ENCODE measurements at regions not wholly inside any gene's neighbourhood (a gene's known extent, or its start where the extent isn't known, plus 50 kb on each side); places are given as distances from the start of the nearest gene placed in this dataset.

DNA sequence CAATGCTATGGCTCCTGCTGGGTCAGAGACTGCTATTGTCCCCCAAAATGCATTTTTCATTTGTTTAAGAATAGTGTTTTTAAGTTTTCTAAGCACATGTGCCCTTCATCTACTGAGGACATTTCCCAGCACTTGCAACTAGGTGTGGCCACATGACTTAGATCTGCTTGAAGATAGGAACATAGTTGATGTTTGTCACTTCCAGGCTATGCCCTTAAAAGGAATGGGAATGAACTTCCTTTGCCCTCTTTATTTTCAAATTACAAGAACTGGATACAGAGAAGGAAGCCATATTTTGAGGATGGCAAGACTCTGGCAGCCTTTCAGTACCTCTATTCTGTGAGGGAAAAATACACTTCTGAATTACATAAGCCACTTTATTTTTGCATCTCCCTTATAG lies 203.0 kb upstream of the TFAP2D start:
- Histone ChIP-seq H3K27ac (no peak overlapping the region), H3K4me1 (no peaks in the 10 kb centered on the region), H3K9me3 (no peaks in the 10 kb centered on the region), H3K4me3 (no peak overlapping the region), H3K36me3 (no peaks in the 10 kb centered on the region), H3K27me3 (no peaks in the 10 kb centered on the region)
- TF ChIP-seq, protein P1, sequence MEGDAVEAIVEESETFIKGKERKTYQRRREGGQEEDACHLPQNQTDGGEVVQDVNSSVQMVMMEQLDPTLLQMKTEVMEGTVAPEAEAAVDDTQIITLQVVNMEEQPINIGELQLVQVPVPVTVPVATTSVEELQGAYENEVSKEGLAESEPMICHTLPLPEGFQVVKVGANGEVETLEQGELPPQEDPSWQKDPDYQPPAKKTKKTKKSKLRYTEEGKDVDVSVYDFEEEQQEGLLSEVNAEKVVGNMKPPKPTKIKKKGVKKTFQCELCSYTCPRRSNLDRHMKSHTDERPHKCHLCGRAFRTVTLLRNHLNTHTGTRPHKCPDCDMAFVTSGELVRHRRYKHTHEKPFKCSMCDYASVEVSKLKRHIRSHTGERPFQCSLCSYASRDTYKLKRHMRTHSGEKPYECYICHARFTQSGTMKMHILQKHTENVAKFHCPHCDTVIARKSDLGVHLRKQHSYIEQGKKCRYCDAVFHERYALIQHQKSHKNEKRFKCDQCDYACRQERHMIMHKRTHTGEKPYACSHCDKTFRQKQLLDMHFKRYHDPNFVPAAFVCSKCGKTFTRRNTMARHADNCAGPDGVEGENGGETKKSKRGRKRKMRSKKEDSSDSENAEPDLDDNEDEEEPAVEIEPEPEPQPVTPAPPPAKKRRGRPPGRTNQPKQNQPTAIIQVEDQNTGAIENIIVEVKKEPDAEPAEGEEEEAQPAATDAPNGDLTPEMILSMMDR (IDR thresholded peaks at IDR 0.05): no peak
- ATAC-seq: no peak
- no peak for DNase-seq
- intact Hi-C loops (cut with DNase I): no loop called here

GRCh38 chr6:50520326-50521266 lies 192.7 kb upstream of the TFAP2D start:
- no peaks in the 10 kb centered on the region for H3K36me3 ChIP-seq
- TF ChIP-seq, protein P1 (IDR thresholded peaks at IDR 0.05): no peak
- H3K9me3 ChIP-seq: no peaks in the 10 kb centered on the region
- H3K4me1 ChIP-seq: no peaks in the 10 kb centered on the region
- no peak overlapping the region for H3K4me3 ChIP-seq
- no peaks in the 10 kb centered on the region for H3K27me3 ChIP-seq
- ATAC-seq (no peak), DNase-seq (no peak)
- no peak overlapping the region for H3K27ac ChIP-seq
- WGBS, 2 donors: 34 to 45% methylated on average over 3 of the region's 3 CpGs
- intact Hi-C loops (cut with DNase I): no loop called here

DNA sequence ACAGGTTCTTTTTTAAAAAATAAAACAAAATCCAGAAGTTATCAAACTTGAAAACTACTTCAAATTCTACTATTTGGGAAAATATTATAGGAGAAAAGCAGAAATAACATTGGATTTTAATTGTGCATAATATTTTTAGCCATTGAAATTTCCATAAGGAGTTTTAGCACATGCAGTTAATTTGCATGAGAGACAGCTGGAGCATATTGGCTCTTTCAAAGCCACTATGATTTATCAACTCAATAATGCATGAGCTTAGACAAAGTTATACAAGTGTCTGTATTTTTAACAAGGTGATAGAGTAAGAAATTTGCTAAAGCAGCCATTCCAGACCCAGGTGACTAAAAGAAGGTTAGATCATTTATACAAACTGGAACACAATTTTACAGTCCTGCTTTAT lies 189.0 kb upstream of the TFAP2D start:
- TF ChIP-seq, protein P1 (IDR thresholded peaks at IDR 0.05): no peak
- H3K4me3 ChIP-seq: no peak overlapping the region
- no peak for DNase-seq
- no peaks in the 10 kb centered on the region for H3K27me3 ChIP-seq
- no peak for ATAC-seq
- no peak overlapping the region for H3K27ac ChIP-seq
- intact Hi-C loops (cut with DNase I): no loop called here
- H3K9me3 ChIP-seq: no peaks in the 10 kb centered on the region
- no peaks in the 10 kb centered on the region for H3K4me1 ChIP-seq
- no peaks in the 10 kb centered on the region for H3K36me3 ChIP-seq

DNA sequence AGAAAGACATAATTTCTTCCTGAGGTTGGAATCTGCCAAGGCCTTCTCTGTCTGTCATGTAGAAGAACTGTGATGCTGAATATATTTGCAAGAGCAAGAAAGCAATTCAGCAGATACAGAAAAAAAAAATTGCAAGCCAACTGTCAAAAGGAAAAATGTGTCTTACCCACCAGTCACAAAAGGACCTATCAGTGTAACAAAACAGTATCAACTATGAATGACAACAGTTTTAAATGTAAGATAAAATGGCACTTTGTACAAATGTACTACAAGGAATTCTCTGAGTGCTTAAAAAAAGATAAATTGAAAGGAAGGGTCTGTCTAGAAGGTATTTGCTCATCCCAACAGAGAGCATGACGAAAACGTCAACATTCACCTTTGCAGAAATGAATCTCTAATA lies 185.3 kb upstream of the TFAP2D start:
- no peaks in the 10 kb centered on the region for H3K4me1 ChIP-seq
- no peak overlapping the region for H3K27ac ChIP-seq
- no peaks in the 10 kb centered on the region for H3K36me3 ChIP-seq
- H3K9me3 ChIP-seq: no peaks in the 10 kb centered on the region
- H3K27me3 ChIP-seq: no peaks in the 10 kb centered on the region
- no peak overlapping the region for H3K4me3 ChIP-seq
- TF ChIP-seq, protein P1 (IDR thresholded peaks at IDR 0.05): no peak
- DNase-seq: no peak
- ATAC-seq: no peak
- intact Hi-C loops (cut with DNase I): no loop called here
- WGBS, 2 donors: 90% methylated on average over 2 of the region's 2 CpGs
